ENCODE measurements at regions not wholly inside any gene's neighbourhood (a gene's known extent, or its start where the extent isn't known, plus 50 kb on each side); places are given as distances from the start of the nearest gene placed in this dataset.

DNA sequence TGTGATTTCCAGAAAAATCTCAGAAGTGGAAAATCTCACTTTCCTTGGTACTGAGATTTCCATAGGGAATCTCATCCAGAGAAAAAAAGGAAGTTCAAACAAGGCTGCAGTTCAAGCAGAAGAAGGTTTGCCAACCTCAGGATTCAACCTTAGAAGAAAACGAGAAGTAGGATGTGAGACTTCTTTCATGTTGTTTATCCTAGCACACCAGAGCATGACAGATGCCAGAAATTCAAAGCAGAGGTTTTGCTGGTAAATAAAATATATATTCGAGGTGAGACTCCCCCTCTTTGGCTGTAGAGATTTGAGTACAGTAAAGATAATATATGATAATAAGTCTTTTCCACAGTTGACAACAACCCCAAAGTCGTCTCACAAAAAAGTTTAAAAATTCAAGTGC is 116.9 kb upstream of the SMC2 start:
- Histone ChIP-seq H3K27ac (ENCODE audit: low read depth, low read length) (no peak overlapping the region), H3K4me1 (ENCODE audit: insufficient read depth, low read length) (no peaks in the 10 kb centered on the region), H2AFZ (ENCODE audit: low read length) (no peak overlapping the region), H3K79me2 (ENCODE audit: insufficient read depth, low read length) (no peaks in the 10 kb centered on the region), H3K27me3 (ENCODE audit: insufficient read depth, low read length) (no peaks in the 10 kb centered on the region), H3K4me3 (ENCODE audit: insufficient read depth, low read length) (no peak overlapping the region), H3K36me3 (ENCODE audit: insufficient read depth, low read length) (no peaks in the 10 kb centered on the region), H4K20me1 (ENCODE audit: insufficient read depth, low read length) (no peaks in the 10 kb centered on the region), H3K9me3 (ENCODE audit: low read depth, low read length) (peaks cover 4% of the 10 kb centered on the region), H3K4me2 (ENCODE audit: insufficient read depth, low read length) (no peak overlapping the region)
- no peak for DNase-seq (ENCODE audit: insufficient read length, low spot score, missing footprints)
- TF ChIP-seq CTCF (IDR thresholded peaks at IDR 0.05; ENCODE audit: extremely low read depth, low read depth, low read length), result no peak

DNA sequence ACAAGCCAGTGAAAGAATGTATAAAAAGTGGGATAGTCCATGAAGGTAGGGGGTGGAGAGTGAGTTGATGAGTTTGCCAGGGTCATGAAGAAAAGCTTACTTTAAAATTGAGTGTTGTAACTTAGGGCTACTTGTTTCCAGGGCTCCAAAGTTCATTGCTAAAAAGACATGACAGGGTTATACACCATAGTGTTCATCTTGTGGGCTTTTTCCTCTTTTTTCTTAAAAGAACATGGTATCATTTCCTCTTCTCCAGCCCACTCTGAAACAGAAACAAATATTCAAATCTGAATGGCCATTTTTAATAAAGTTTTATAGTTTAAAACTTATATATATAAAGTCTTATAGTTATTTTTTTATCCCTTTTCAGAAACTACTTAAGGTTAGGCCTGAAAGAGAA is 115.7 kb upstream of the SMC2 start:
- Histone ChIP-seq H3K4me2 (ENCODE audit: insufficient read depth, low read length) (no peak overlapping the region), H3K36me3 (ENCODE audit: insufficient read depth, low read length) (no peaks in the 10 kb centered on the region), H3K27me3 (ENCODE audit: insufficient read depth, low read length) (no peaks in the 10 kb centered on the region), H3K4me3 (ENCODE audit: insufficient read depth, low read length) (no peak overlapping the region), H3K27ac (ENCODE audit: low read depth, low read length) (no peak overlapping the region), H3K79me2 (ENCODE audit: insufficient read depth, low read length) (no peaks in the 10 kb centered on the region), H4K20me1 (ENCODE audit: insufficient read depth, low read length) (no peaks in the 10 kb centered on the region), H3K4me1 (ENCODE audit: insufficient read depth, low read length) (no peaks in the 10 kb centered on the region), H3K9me3 (ENCODE audit: low read depth, low read length) (no peaks in the 10 kb centered on the region), H2AFZ (ENCODE audit: low read length) (no peak overlapping the region)
- TF ChIP-seq CTCF (IDR thresholded peaks at IDR 0.05; ENCODE audit: extremely low read depth, low read depth, low read length), result no peak
- no peak for DNase-seq (ENCODE audit: insufficient read length, low spot score, missing footprints)

- Histone ChIP-seq H3K27ac (ENCODE audit: low read depth, low read length) (no peak overlapping the region), H3K4me2 (ENCODE audit: insufficient read depth, low read length) (no peak overlapping the region), H4K20me1 (ENCODE audit: insufficient read depth, low read length) (no peaks in the 10 kb centered on the region), H2AFZ (ENCODE audit: low read length) (no peak overlapping the region), H3K4me3 (ENCODE audit: insufficient read depth, low read length) (no peak overlapping the region), H3K79me2 (ENCODE audit: insufficient read depth, low read length) (no peaks in the 10 kb centered on the region), H3K36me3 (ENCODE audit: insufficient read depth, low read length) (no peaks in the 10 kb centered on the region), H3K27me3 (ENCODE audit: insufficient read depth, low read length) (no peaks in the 10 kb centered on the region), H3K4me1 (ENCODE audit: insufficient read depth, low read length) (no peaks in the 10 kb centered on the region), H3K9me3 (ENCODE audit: low read depth, low read length) (no peaks in the 10 kb centered on the region)
- TF ChIP-seq CTCF (IDR thresholded peaks at IDR 0.05; ENCODE audit: extremely low read depth, low read depth, low read length), result no peak
- DNase-seq (ENCODE audit: insufficient read length, low spot score, missing footprints), result no peak
These were observed 112.2 kb upstream of the SMC2 start for GRCh38 chr9:103981912-103982311.

DNA sequence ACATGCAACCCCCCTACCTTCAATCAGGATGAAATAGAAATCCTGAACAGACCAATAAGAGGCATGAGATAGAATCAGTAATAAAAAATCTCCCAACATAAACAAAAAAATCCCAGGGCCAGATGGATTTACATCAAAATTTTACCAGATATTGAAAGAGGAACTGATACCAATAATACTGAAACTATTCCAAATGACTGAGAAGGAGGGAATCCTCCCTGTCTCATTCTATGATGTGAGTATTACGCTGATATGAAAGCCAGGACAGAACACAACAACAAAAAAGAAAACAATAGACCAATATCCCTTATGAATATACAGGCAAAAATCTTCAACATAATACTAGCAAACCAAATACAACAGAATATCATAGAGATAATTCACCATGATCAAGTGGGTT is 109.0 kb upstream of the SMC2 start:
- no peak for TF ChIP-seq CTCF (IDR thresholded peaks at IDR 0.05; ENCODE audit: extremely low read depth, low read depth, low read length)

More for the DNA sequence above, 109.0 kb upstream of the SMC2 start:
- no peaks in the 10 kb centered on the region for H3K9me3 ChIP-seq (ENCODE audit: low read depth, low read length)
- H3K4me3 ChIP-seq (ENCODE audit: insufficient read depth, low read length), result no peak overlapping the region
- no peak overlapping the region for H3K27ac ChIP-seq (ENCODE audit: low read depth, low read length)
- H3K36me3 ChIP-seq (ENCODE audit: insufficient read depth, low read length), result no peaks in the 10 kb centered on the region
- H3K4me1 ChIP-seq (ENCODE audit: insufficient read depth, low read length), result no peaks in the 10 kb centered on the region
- no peaks in the 10 kb centered on the region for H4K20me1 ChIP-seq (ENCODE audit: insufficient read depth, low read length)
- H3K4me2 ChIP-seq (ENCODE audit: insufficient read depth, low read length), result no peak overlapping the region
- no peaks in the 10 kb centered on the region for H3K79me2 ChIP-seq (ENCODE audit: insufficient read depth, low read length)
- no peak for DNase-seq (ENCODE audit: insufficient read length, low spot score, missing footprints)
- H3K27me3 ChIP-seq (ENCODE audit: insufficient read depth, low read length), result no peaks in the 10 kb centered on the region
- H2AFZ ChIP-seq (ENCODE audit: low read length), result no peak overlapping the region
